Dedifferentiated amniotic fluid mesenchymal stem cell (primary cell): ENCODE measurements at regions not wholly inside any gene's neighbourhood (a gene's known extent, or its start where the extent isn't known, plus 50 kb on each side); places are given as distances from the start of the nearest gene placed in this dataset.

ENCODE experiments used
- DNase-seq: peaks from one replicate; pipeline ENCODE4 v3.0.0-alpha.2; 2016; ENCODE audit errors: extremely low spot score

- no peak for DNase-seq
Measured at GRCh38 chr9:134487066-134487710, 154.4 kb upstream of the COL5A1 start.

GRCh38 chr9:134488331-134489280 lies 153.0 kb upstream of the COL5A1 start:
- DNase-seq, result no peak

- DNase-seq, result no peak
Measured at GRCh38 chr9:134489621-134490408, 151.8 kb upstream of the COL5A1 start.

- no peak for DNase-seq
Measured at GRCh38 chr9:134490446-134490845, 151.2 kb upstream of the COL5A1 start.

GRCh38 chr9:134491196-134491835 lies 150.3 kb upstream of the COL5A1 start:
- DNase-seq, result no peak

- no peak for DNase-seq
Measured at GRCh38 chr9:134491856-134492255, 149.7 kb upstream of the COL5A1 start.

GRCh38 chr9:134492281-134492691 lies 149.3 kb upstream of the COL5A1 start:
- DNase-seq, result peak; percentile 95

GRCh38 chr9:134492721-134493460 lies 148.7 kb upstream of the COL5A1 start:
- no peak for DNase-seq

- no peak for DNase-seq
Measured at GRCh38 chr9:134493461-134494272, 147.9 kb upstream of the COL5A1 start.

- no peak for DNase-seq
Measured at GRCh38 chr9:134494273-134494815, 147.3 kb upstream of the COL5A1 start.

GRCh38 chr9:134494905-134495304 lies 146.7 kb upstream of the COL5A1 start:
- no peak for DNase-seq

GRCh38 chr9:134495881-134496412 lies 145.7 kb upstream of the COL5A1 start:
- no peak for DNase-seq

- DNase-seq, result no peak
Measured at GRCh38 chr9:134496413-134497282, 145.0 kb upstream of the COL5A1 start.

- DNase-seq, result no peak
Measured at GRCh38 chr9:134497283-134497860, 144.2 kb upstream of the COL5A1 start.

GRCh38 chr9:134498814-134499166 lies 142.8 kb upstream of the COL5A1 start:
- no peak for DNase-seq

GRCh38 chr9:134500931-134501760 lies 140.5 kb upstream of the COL5A1 start:
- DNase-seq, result no peak

- no peak for DNase-seq
Measured at GRCh38 chr9:134501761-134502265, 139.8 kb upstream of the COL5A1 start.
